SK-N-SH (cell line): ENCODE measurements at regions not wholly inside any gene's neighbourhood (a gene's known extent, or its start where the extent isn't known, plus 50 kb on each side); places are given as distances from the start of the nearest gene placed in this dataset.

ENCODE experiments used
- CTCF ChIA-PET: fragments of 300-600, 350-600 bp; formaldehyde crosslinking; extraction: SDS; loops from one replicate; lab custom pipeline; 2021; lab: Yijun Ruan, JAX
- POLR2A ChIA-PET: fragments of 350-600 bp; sonication (Branson Sonifier 250); formaldehyde crosslinking; extraction: SDS; loops from one replicate; lab custom pipeline; 2020; ENCODE audit warnings: antibody characterized with exemption, inconsistent platforms; lab: Yijun Ruan, JAX
- DNase-seq: peaks from one replicate; pipeline ENCODE4 v3.0.0; 2012
- H2AFZ ChIP-seq: fragments of 200-600 bp; sonication (generic); 2 replicates; pipeline ENCODE4 v1.8.1; 2016; ENCODE audit warnings: antibody characterized with exemption, mild to moderate bottlenecking, low read depth
- H3F3A ChIP-seq: fragments of 200-600 bp; sonication (generic); replicated peaks from 2 replicates; pipeline ENCODE3; 2016; ENCODE audit warnings: antibody characterized with exemption, mild to moderate bottlenecking; ENCODE audit not compliant: insufficient read depth
- H3K27ac ChIP-seq, 2 experiments: fragments of 200-500 bp in 1 of 2; fragments of 200-600 bp in 1 of 2; sonication (Bioruptor generic) in 1 of 2; sonication (generic), shearing (Covaris generic) in 1 of 2; 2 replicates each; pipeline versions ENCODE4 v1.5.1 to v1.6.1; 2014 to 2016; ENCODE audit warnings: low read depth in 2 of 2, inconsistent platforms in 1 of 2, low read length in 1 of 2, mild to moderate bottlenecking in 1 of 2, mixed read lengths in 1 of 2
- H3K27me3 ChIP-seq: fragments of 200-600 bp; sonication (generic), shearing (Covaris generic); 2 replicates; pipeline ENCODE4 v1.6.1; 2016; ENCODE audit warnings: mixed run types; ENCODE audit not compliant: insufficient read depth
- H3K36me3 ChIP-seq, 2 experiments: fragments of 200-500 bp in 1 of 2; fragments of 200-600 bp in 1 of 2; sonication (Bioruptor generic) in 1 of 2; sonication (generic) in 1 of 2; replicated peaks in 1 of 2; 2 replicates each; pipeline versions ENCODE3 to v1.5.1; 2014 to 2016; ENCODE audit warnings: low read length in 1 of 2, mild to moderate bottlenecking in 1 of 2; ENCODE audit not compliant: insufficient read depth in 2 of 2, control insufficient read depth in 1 of 2
- H3K4me1 ChIP-seq, 2 experiments: fragments of 200-500 bp in 1 of 2; fragments of 200-600 bp in 1 of 2; sonication (Bioruptor generic) in 1 of 2; sonication (generic), shearing (Covaris generic) in 1 of 2; 2 replicates each; pipeline versions ENCODE4 v1.5.1 to v1.6.1; 2014 to 2016; ENCODE audit warnings: low read depth in 1 of 2, low read length in 1 of 2, mixed run types in 1 of 2; ENCODE audit not compliant: insufficient read depth in 2 of 2, control insufficient read depth in 1 of 2
- H3K4me2 ChIP-seq: fragments of 200-600 bp; sonication (generic), shearing (Covaris generic); 2 replicates; pipeline ENCODE4 v1.6.1; 2017; ENCODE audit warnings: mixed run types
- H3K4me3 ChIP-seq, 2 experiments: fragments of 200-500 bp in 1 of 2; fragments of 200-600 bp in 1 of 2; sonication (Bioruptor generic) in 1 of 2; sonication (generic), shearing (Covaris generic) in 1 of 2; 2 replicates each; pipeline versions ENCODE4 v1.5.1 to v1.8.1; 2014 to 2016; ENCODE audit warnings: low read depth in 2 of 2, inconsistent platforms in 1 of 2, low read length in 1 of 2, mild to moderate bottlenecking in 1 of 2, mixed read lengths in 1 of 2, moderate library complexity in 1 of 2
- H3K79me2 ChIP-seq: fragments of 200-600 bp; sonication (generic); 2 replicates; pipeline ENCODE4 v1.8.1; 2017; ENCODE audit warnings: mild to moderate bottlenecking; ENCODE audit not compliant: insufficient read depth
- H3K9ac ChIP-seq: fragments of 200-600 bp; sonication (generic); 2 replicates; pipeline ENCODE4 v1.6.1; 2017; ENCODE audit warnings: mixed run types
- H3K9me2 ChIP-seq: fragments of 200-600 bp; sonication (generic); 2 replicates; pipeline ENCODE4 v1.6.1; 2017; ENCODE audit warnings: mixed run types
- H3K9me3 ChIP-seq: fragments of 200-600 bp; sonication (generic); 2 replicates; pipeline ENCODE4 v1.6.1; 2017; ENCODE audit warnings: mixed run types, mild to moderate bottlenecking, moderate library complexity
- H4K20me1 ChIP-seq: fragments of 200-600 bp; sonication (generic); 2 replicates; pipeline ENCODE4 v1.6.1; 2017; ENCODE audit warnings: mild to moderate bottlenecking, mixed run types; ENCODE audit not compliant: insufficient read depth
- EZH2phosphoT487 ChIP-seq: fragments of 200-600 bp; sonication (generic); IDR thresholded peaks from 2 replicates; pipeline ENCODE4 v1.6.1; 2017; ENCODE audit warnings: low read depth, mixed run types, mild to moderate bottlenecking, antibody characterized with exemption, moderate library complexity, borderline replicate concordance
- FOSL2 ChIP-seq: IDR thresholded peaks from 2 replicates; pipeline ENCODE4 v1.4.0; 2012; ENCODE audit warnings: low read depth, mild to moderate bottlenecking, moderate library complexity, borderline replicate concordance
- JUND ChIP-seq: IDR thresholded peaks from 2 replicates; pipeline ENCODE4 v1.4.0; 2012
- NFIC ChIP-seq: IDR thresholded peaks from 2 replicates; pipeline ENCODE4 v1.4.0; 2012; ENCODE audit warnings: borderline replicate concordance
- NRF1 ChIP-seq: IDR thresholded peaks from 2 replicates; pipeline ENCODE4 v1.6.1; 2012; ENCODE audit warnings: low read depth, mild to moderate bottlenecking, low read length
- POLR2AphosphoS5 ChIP-seq: IDR thresholded peaks from 2 replicates; pipeline ENCODE4 v1.6.1; 2012; ENCODE audit warnings: low read depth, low read length
- RCOR1 ChIP-seq: fragments of 150-350 bp; IDR thresholded peaks from 2 replicates; pipeline ENCODE4 v1.6.1; 2017; ENCODE audit warnings: antibody characterized with exemption, low read length
- RXRA ChIP-seq: IDR thresholded peaks from 2 replicates; pipeline ENCODE4 v1.4.0; 2012; ENCODE audit warnings: low read depth, mild to moderate bottlenecking, borderline replicate concordance
- TCF12 ChIP-seq: IDR thresholded peaks from 2 replicates; pipeline ENCODE4 v1.4.0; 2012
- TEAD4 ChIP-seq: IDR thresholded peaks from 2 replicates; pipeline ENCODE4 v1.4.0; 2012; ENCODE audit warnings: mild to moderate bottlenecking, borderline replicate concordance; ENCODE audit not compliant: insufficient read depth
- WGBS: methylation state at CpG from one replicate; pipeline ENCODE4 v1.1.6; 2017; ENCODE audit warnings: low lambda C conversion rate; 5-methylcytosine and 5-hydroxymethylcytosine counted together
- TF ChIP-seq, protein P1 (sequence below): fragments of 150-350 bp; IDR thresholded peaks from 2 replicates; pipeline ENCODE4 v1.6.1; 2017; ENCODE audit warnings: antibody characterized with exemption, low read length, low read depth, borderline replicate concordance
- TF ChIP-seq, protein P2 (sequence below): IDR thresholded peaks from 2 replicates; pipeline ENCODE4 v1.4.0; 2012; ENCODE audit warnings: low read depth, borderline replicate concordance
- TF ChIP-seq, protein P3 (sequence below): fragments of 150-350 bp; IDR thresholded peaks from 2 replicates; pipeline ENCODE4 v1.6.1; 2016; ENCODE audit warnings: mild to moderate bottlenecking, low read depth, low read length

DNA sequence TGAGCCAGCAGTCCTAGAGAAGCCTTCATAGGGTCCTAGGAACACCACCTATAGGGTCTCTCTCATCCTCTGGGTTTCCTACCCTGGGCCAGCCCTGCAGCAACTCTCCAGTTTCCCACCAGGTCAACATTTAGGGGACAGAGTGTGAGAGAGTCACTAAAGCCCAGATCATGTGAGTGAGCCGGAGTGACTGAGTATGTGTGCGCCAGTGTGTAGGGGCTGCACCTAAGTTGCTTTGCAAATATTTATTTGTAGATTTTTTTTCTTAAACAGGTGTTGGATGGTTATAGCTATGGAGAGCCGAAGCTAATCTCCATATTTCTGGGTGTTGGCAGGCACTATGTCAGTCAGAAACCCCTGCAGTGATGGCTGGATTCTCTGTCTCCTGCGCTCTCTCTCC lies 232.5 kb upstream of the NCAM1 start:
- Histone ChIP-seq H3K4me2 (no peak overlapping the region), H3K79me2 (no peaks in the 10 kb centered on the region), H3K27ac (no peak overlapping the region), H3K9me3 (no peaks in the 10 kb centered on the region), H3K9me2 (no peaks in the 10 kb centered on the region), H3K4me1 (peaks cover 0 to 11% of the 10 kb centered on the region in 2 experiments; a peak in 1 of 4 replicates), H4K20me1 (no peaks in the 10 kb centered on the region), H3K36me3 (no peaks in the 10 kb centered on the region), H2AFZ (no peak overlapping the region), H3K27me3 (no peaks in the 10 kb centered on the region), H3K4me3 (no peak overlapping the region), H3F3A (no peaks in the 10 kb centered on the region), H3K9ac (no peak overlapping the region)
- CTCF ChIA-PET = no interaction called here
- 75% methylated on average over 4 of the region's 4 CpGs for WGBS
- no peak for DNase-seq
- POLR2A ChIA-PET = no interaction called here
- no peak for TF ChIP-seq POLR2AphosphoS5
- no peak for TF ChIP-seq EZH2phosphoT487
- no peak for TF ChIP-seq NFIC
- no peak for TF ChIP-seq RCOR1
- no peak for TF ChIP-seq TEAD4
- TF ChIP-seq, protein P1, sequence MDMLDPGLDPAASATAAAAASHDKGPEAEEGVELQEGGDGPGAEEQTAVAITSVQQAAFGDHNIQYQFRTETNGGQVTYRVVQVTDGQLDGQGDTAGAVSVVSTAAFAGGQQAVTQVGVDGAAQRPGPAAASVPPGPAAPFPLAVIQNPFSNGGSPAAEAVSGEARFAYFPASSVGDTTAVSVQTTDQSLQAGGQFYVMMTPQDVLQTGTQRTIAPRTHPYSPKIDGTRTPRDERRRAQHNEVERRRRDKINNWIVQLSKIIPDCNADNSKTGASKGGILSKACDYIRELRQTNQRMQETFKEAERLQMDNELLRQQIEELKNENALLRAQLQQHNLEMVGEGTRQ = no peak
- TF ChIP-seq NRF1 = no peak
- TF ChIP-seq FOSL2 = no peak
- TF ChIP-seq, protein P2, sequence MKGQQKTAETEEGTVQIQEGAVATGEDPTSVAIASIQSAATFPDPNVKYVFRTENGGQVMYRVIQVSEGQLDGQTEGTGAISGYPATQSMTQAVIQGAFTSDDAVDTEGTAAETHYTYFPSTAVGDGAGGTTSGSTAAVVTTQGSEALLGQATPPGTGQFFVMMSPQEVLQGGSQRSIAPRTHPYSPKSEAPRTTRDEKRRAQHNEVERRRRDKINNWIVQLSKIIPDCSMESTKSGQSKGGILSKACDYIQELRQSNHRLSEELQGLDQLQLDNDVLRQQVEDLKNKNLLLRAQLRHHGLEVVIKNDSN = no peak
- TF ChIP-seq RXRA = no peak
- TF ChIP-seq, protein P3, sequence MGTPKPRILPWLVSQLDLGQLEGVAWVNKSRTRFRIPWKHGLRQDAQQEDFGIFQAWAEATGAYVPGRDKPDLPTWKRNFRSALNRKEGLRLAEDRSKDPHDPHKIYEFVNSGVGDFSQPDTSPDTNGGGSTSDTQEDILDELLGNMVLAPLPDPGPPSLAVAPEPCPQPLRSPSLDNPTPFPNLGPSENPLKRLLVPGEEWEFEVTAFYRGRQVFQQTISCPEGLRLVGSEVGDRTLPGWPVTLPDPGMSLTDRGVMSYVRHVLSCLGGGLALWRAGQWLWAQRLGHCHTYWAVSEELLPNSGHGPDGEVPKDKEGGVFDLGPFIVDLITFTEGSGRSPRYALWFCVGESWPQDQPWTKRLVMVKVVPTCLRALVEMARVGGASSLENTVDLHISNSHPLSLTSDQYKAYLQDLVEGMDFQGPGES = no peak

- Histone ChIP-seq H3K9me2 (no peaks in the 10 kb centered on the region), H2AFZ (no peak overlapping the region), H3K79me2 (no peaks in the 10 kb centered on the region), H3F3A (no peaks in the 10 kb centered on the region), H4K20me1 (no peaks in the 10 kb centered on the region), H3K9ac (no peak overlapping the region), H3K4me1 (peaks cover 0 to 3% of the 10 kb centered on the region in 2 experiments; a peak in 1 of 4 replicates), H3K4me2 (no peak overlapping the region), H3K4me3 (no peak overlapping the region), H3K9me3 (no peaks in the 10 kb centered on the region), H3K27ac (no peak overlapping the region), H3K36me3 (no peaks in the 10 kb centered on the region), H3K27me3 (no peaks in the 10 kb centered on the region)
- WGBS = 34% methylated on average over 4 of the region's 5 CpGs
- ChIA-PET POLR2A (no interaction called here), CTCF (no interaction called here)
- DNase-seq = no peak
- TF ChIP-seq JUND (no peak), TCF12 (no peak)
Measured at GRCh38 chr11:112730591-112730990, 230.6 kb upstream of the NCAM1 start.
